HEK293T (cell line): ENCODE measurements at regions not wholly inside any gene's neighbourhood (a gene's known extent, or its start where the extent isn't known, plus 50 kb on each side); places are given as distances from the start of the nearest gene placed in this dataset.

Source experiments
- CTCF ChIA-PET: fragments of 350-600 bp; formaldehyde crosslinking; extraction: SDS; loops from one replicate; lab custom pipeline; 2021; ENCODE audit warnings: antibody characterized with exemption, inconsistent platforms; lab: Yijun Ruan, JAX
- POLR2A ChIA-PET: fragments of 350-600 bp; formaldehyde crosslinking; extraction: SDS; loops from one replicate; lab custom pipeline; 2020; ENCODE audit warnings: antibody characterized with exemption, inconsistent platforms; lab: Yijun Ruan, JAX
- DNase-seq: peaks from one replicate; pipeline ENCODE4 v3.0.0; 2012; ENCODE audit warnings: mixed read lengths; ENCODE audit errors: extremely low spot score
- ARNT ChIP-seq: fragments of 450-650 bp; IDR thresholded peaks from 2 replicates; pipeline ENCODE4 v1.6.1; 2017; ENCODE audit warnings: mild to moderate bottlenecking
- BHLHE40 ChIP-seq: fragments of 450-650 bp; IDR thresholded peaks from 2 replicates; pipeline ENCODE4 v1.6.1; 2016; ENCODE audit warnings: mild to moderate bottlenecking, moderate library complexity, borderline replicate concordance
- CTBP1 ChIP-seq: fragments of 450-650 bp; IDR thresholded peaks from 2 replicates; pipeline ENCODE4 v1.6.1; 2016; ENCODE audit warnings: borderline replicate concordance
- ELF4 ChIP-seq: fragments of 450-650 bp; IDR thresholded peaks from 2 replicates; pipeline ENCODE4 v1.6.1; 2017; ENCODE audit warnings: antibody characterized with exemption
- FOXA1 ChIP-seq: fragments of 450-650 bp; IDR thresholded peaks from 2 replicates; pipeline ENCODE4 v1.6.1; 2016; ENCODE audit warnings: mild to moderate bottlenecking
- FOXK2 ChIP-seq: fragments of 450-650 bp; IDR thresholded peaks from 2 replicates; pipeline ENCODE4 v1.6.1; 2016; ENCODE audit warnings: mild to moderate bottlenecking
- FOXM1 ChIP-seq: fragments of 450-650 bp; IDR thresholded peaks from 2 replicates; pipeline ENCODE4 v1.6.1; 2017; ENCODE audit warnings: mild to moderate bottlenecking, borderline replicate concordance
- HDGF ChIP-seq: fragments of 450-650 bp; IDR thresholded peaks from 2 replicates; pipeline ENCODE4 v1.6.1; 2017; ENCODE audit warnings: antibody characterized with exemption, borderline replicate concordance
- L3MBTL2 ChIP-seq: fragments of 450-650 bp; conservative IDR thresholded peaks from 2 replicates; pipeline ENCODE4 v1.6.1; 2016; ENCODE audit warnings: mild to moderate bottlenecking
- LEF1 ChIP-seq: fragments of 450-650 bp; IDR thresholded peaks from 2 replicates; pipeline ENCODE4 v1.6.1; 2017; ENCODE audit warnings: mild to moderate bottlenecking, borderline replicate concordance
- NFRKB ChIP-seq: fragments of 450-650 bp; IDR thresholded peaks from 2 replicates; pipeline ENCODE4 v1.6.1; 2016; ENCODE audit warnings: mild to moderate bottlenecking, moderate library complexity
- SP1 ChIP-seq: fragments of 450-650 bp; IDR thresholded peaks from 2 replicates; pipeline ENCODE4 v1.6.1; 2017
- SUZ12 ChIP-seq: fragments of 450-650 bp; IDR thresholded peaks from 2 replicates; pipeline ENCODE4 v1.6.1; 2016; ENCODE audit warnings: mild to moderate bottlenecking
- TARDBP ChIP-seq: fragments of 450-650 bp; IDR thresholded peaks from 2 replicates; pipeline ENCODE4 v1.6.1; 2016
- ZNF384 ChIP-seq: fragments of 450-650 bp; IDR thresholded peaks from 2 replicates; pipeline ENCODE4 v1.6.1; 2016
- TF ChIP-seq, protein P1 (sequence below): fragments of 450-650 bp; IDR thresholded peaks from 2 replicates; pipeline ENCODE4 v1.6.1; 2016

- ChIA-PET POLR2A (no interaction called here), CTCF (interaction anchor here (1.0 kb wide), 1 partner anchor 250 kb away, joined by 3 read pairs; no protein-coding TSS in a partner anchor)
- no peak for TF ChIP-seq CTBP1
- TF ChIP-seq ZNF384, result no peak
- TF ChIP-seq ELF4, result no peak
- TF ChIP-seq TARDBP, result no peak
- TF ChIP-seq ARNT, result no peak
- TF ChIP-seq BHLHE40, result no peak
- no peak for DNase-seq
Measured at GRCh38 chr5:36440300-36440699, 138.6 kb upstream of the RANBP3L start.

DNA sequence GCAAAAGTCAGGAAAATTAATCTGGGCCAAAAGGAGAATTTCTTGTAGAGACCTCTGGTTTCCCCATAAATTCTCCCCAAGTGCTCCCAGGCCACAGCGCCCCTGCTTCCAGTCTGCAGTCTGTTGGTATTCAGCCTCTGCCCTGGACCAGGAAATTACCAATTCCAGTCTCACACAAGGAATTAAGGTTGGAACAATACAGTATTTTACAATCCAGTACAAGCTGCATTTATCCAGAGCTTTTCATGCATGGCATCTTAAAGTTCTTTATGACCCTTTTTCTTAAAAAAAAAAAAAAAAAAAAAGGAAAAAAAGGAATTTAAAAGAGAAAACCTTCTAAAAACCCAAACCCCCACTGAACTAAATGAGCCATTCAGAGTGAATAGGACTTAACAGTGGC, 139.6 kb upstream of the RANBP3L start:
- no peak for TF ChIP-seq L3MBTL2
- TF ChIP-seq LEF1, result no peak
- TF ChIP-seq SP1, result no peak
- no peak for TF ChIP-seq ZNF384
- no peak for TF ChIP-seq NFRKB
- no peak for TF ChIP-seq FOXK2
- no peak for TF ChIP-seq FOXM1
- no peak for TF ChIP-seq SUZ12
- TF ChIP-seq BHLHE40, result no peak
- no peak for TF ChIP-seq HDGF
- TF ChIP-seq, protein P1, sequence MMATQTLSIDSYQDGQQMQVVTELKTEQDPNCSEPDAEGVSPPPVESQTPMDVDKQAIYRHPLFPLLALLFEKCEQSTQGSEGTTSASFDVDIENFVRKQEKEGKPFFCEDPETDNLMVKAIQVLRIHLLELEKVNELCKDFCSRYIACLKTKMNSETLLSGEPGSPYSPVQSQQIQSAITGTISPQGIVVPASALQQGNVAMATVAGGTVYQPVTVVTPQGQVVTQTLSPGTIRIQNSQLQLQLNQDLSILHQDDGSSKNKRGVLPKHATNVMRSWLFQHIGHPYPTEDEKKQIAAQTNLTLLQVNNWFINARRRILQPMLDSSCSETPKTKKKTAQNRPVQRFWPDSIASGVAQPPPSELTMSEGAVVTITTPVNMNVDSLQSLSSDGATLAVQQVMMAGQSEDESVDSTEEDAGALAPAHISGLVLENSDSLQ, result no peak
- no peak for TF ChIP-seq CTBP1
- TF ChIP-seq TARDBP, result no peak
- no peak for TF ChIP-seq ELF4
- TF ChIP-seq ARNT, result no peak
- no peak for TF ChIP-seq FOXA1
- DNase-seq, result no peak
- POLR2A ChIA-PET, result no interaction called here
- CTCF ChIA-PET, result interaction anchor here (1.0 to 1.1 kb wide), 2 partner anchors 18 to 249 kb away, joined by 3 read pairs; no protein-coding TSS in a partner anchor

DNA sequence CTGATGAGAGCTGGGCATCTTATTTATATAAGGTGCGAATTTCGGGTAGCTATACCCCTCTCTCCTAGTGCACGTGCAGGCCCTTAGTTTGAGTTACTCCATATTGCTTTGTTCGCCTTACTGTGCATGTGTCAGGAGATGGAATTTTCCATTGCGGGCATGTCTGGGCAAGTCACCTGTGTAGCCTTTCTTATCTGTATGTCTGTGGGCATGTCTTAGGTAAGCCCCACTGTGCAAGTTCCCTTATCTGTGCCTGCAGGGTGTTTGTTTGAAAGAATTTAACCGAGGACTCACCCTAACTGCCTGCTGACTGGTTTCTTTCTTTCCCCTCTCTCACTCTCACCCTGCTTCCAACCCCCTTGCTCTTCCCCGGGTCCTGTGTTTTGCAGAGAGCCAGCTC, 140.7 kb upstream of the RANBP3L start:
- CTCF ChIA-PET, result interaction anchor here (0.7 kb wide), 2 partner anchors 1068 to 1412 kb away, joined by 3 to 7 read pairs; no protein-coding TSS in a partner anchor
- no peak for TF ChIP-seq FOXA1
- TF ChIP-seq FOXM1, result no peak
- TF ChIP-seq SP1, result no peak
- no peak for TF ChIP-seq SUZ12
- no peak for TF ChIP-seq LEF1
- no peak for TF ChIP-seq ARNT
- TF ChIP-seq HDGF, result no peak
- TF ChIP-seq, protein P1, result no peak
- no peak for TF ChIP-seq ELF4
- no peak for TF ChIP-seq TARDBP
- no peak for TF ChIP-seq BHLHE40
- TF ChIP-seq FOXK2, result no peak
- no peak for TF ChIP-seq L3MBTL2
- no peak for TF ChIP-seq NFRKB
- no peak for TF ChIP-seq ZNF384
- TF ChIP-seq CTBP1, result no peak
- POLR2A ChIA-PET, result no interaction called here

GRCh38 chr5:36442796-36443195, 141.1 kb upstream of the RANBP3L start:
- DNase-seq, result no peak
- CTCF ChIA-PET, result interaction anchor here (0.7 kb wide), 1 partner anchor 1069 kb away, joined by 7 read pairs; no protein-coding TSS in a partner anchor
- no peak for TF ChIP-seq LEF1
- TF ChIP-seq CTBP1, result no peak
- no peak for TF ChIP-seq FOXM1
- TF ChIP-seq SP1, result no peak
- TF ChIP-seq SUZ12, result no peak
- TF ChIP-seq FOXK2, result no peak
- TF ChIP-seq ELF4, result no peak
- TF ChIP-seq HDGF, result no peak
- no peak for TF ChIP-seq FOXA1
- POLR2A ChIA-PET, result no interaction called here

More for the DNA sequence above, 140.7 kb upstream of the RANBP3L start:
- DNase-seq, result no peak

- POLR2A ChIA-PET, result no interaction called here
- TF ChIP-seq L3MBTL2, result no peak
- TF ChIP-seq, protein P1, result no peak
- no peak for TF ChIP-seq SP1
- TF ChIP-seq TARDBP, result no peak
- TF ChIP-seq CTBP1, result no peak
- no peak for TF ChIP-seq SUZ12
- no peak for TF ChIP-seq FOXK2
- TF ChIP-seq ZNF384, result no peak
- TF ChIP-seq NFRKB, result no peak
- no peak for TF ChIP-seq FOXM1
- no peak for TF ChIP-seq BHLHE40
- no peak for TF ChIP-seq FOXA1
- TF ChIP-seq LEF1, result no peak
- CTCF ChIA-PET, result interaction anchor here (0.5 to 0.9 kb wide), 2 partner anchors 15 to 98 kb away, joined by 3 to 5 read pairs; no protein-coding TSS in a partner anchor
- DNase-seq, result no peak
Measured at GRCh38 chr5:36443941-36444340, 142.2 kb upstream of the RANBP3L start.

DNA sequence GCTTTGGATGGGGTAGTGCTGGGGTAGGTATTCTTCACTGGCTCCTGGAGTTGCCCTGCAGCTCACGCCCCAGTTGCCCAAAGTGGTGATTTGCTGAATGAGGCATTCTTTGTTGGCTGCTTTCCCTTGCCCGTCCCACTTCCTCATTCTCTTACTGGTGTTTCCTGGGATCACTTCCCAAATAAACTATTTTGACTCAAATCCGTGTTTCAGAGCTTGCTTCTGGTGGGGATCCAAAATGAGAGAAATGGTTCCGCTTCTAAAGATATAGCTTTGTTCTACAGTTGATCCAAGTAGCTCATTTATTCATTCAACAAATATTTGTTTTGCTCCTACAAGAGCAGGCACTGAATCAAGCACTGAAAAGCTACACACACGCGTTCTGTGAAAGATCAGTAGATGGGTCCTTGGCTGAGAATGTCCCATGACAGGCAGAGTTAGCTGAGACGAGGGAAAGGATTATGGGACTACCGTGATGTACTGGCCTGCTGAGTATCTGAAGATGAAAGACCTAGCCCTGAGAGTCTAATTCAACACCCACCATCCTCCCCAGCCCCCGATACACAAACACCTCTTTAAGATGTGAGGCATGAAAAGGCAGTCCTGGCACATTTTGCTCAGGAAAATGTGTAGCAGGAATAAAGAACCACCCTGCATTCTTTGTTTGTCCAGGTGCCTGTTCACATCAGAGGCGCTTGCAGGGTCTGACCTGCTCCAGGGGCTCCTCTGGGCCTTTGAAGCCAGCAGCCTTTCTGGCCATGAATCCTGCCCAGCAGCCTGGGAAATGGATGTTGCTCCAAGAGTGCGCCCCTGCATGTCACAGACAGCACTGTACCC, 143.1 kb upstream of the RANBP3L start:
- DNase-seq, result no peak
- ChIA-PET POLR2A (no interaction called here), CTCF (no interaction called here)
- TF ChIP-seq ARNT, result no peak
